B cell (primary cell): ENCODE measurements at regions not wholly inside any gene's neighbourhood (a gene's known extent, or its start where the extent isn't known, plus 50 kb on each side); places are given as distances from the start of the nearest gene placed in this dataset.

Experiments used
- ATAC-seq: fragments of 200-7000 bp; cut with Tn5 transposase; one replicate; pipeline ENCODE4 v1.10.0; 2021; ENCODE audit warnings: low read depth, mild to moderate bottlenecking, moderate number of reproducible peaks, moderate library complexity
- CTCF ChIA-PET: fragments of 350-600 bp; sonication (Branson Sonifier 250); formaldehyde crosslinking; loops from one replicate; lab custom pipeline; 2021; ENCODE audit warnings: antibody characterized with exemption, inconsistent platforms; lab: Charles Lee
- POLR2A ChIA-PET: fragments of 350-600 bp; sonication (Branson Sonifier 250); formaldehyde crosslinking; loops from one replicate; lab custom pipeline; 2021; ENCODE audit warnings: antibody characterized with exemption; lab: Charles Lee
- DNase-seq: peaks from one replicate; pipeline ENCODE4 v3.0.0; 2013
- H2AFZ ChIP-seq: 2 replicates; pipeline ENCODE4 v1.6.1; 2012; ENCODE audit warnings: mild to moderate bottlenecking, low read depth, low read length; ENCODE audit not compliant: insufficient read depth, poor library complexity, severe bottlenecking
- H3K27ac ChIP-seq, 2 donors: 1 replicate in 1 of 2; 2 replicates in 1 of 2; pipeline ENCODE4 v1.5.1; 2012 to 2013; ENCODE audit warnings: low read length in 2 of 2, mild to moderate bottlenecking in 2 of 2, moderate library complexity in 1 of 2
- H3K27me3 ChIP-seq, 4 experiments: fragments of 200-600 bp in 1 of 4; sonication (generic) in 1 of 4; replicated peaks in 1 of 4; 1 replicate in 2 of 4; 2 replicates in 2 of 4; pipeline versions ENCODE4 v1.6.1 to v1.7.0; 2013 to 2016; ENCODE audit warnings: low read length in 3 of 4, mild to moderate bottlenecking in 2 of 4, mixed read lengths in 1 of 4, moderate library complexity in 1 of 4; ENCODE audit not compliant: insufficient read depth in 4 of 4, control insufficient read depth in 3 of 4; ENCODE audit errors: control extremely low read depth in 1 of 4
- H3K36me3 ChIP-seq, 2 experiments: replicated peaks in 1 of 2; 1 replicate in 1 of 2; 2 replicates in 1 of 2; pipeline versions ENCODE4 v1.6.1 to v1.7.1; 2013; ENCODE audit warnings: low read length in 1 of 2; ENCODE audit not compliant: insufficient read depth in 2 of 2, control insufficient read depth in 1 of 2; ENCODE audit errors: control extremely low read depth in 1 of 2, extremely low read depth in 1 of 2
- H3K4me1 ChIP-seq, 2 donors: fragments of 200-600 bp in 1 of 2; sonication (generic) in 1 of 2; 1 replicate in 1 of 2; 2 replicates in 1 of 2; pipeline versions ENCODE4 v1.5.1 to v1.6.1; 2013 to 2017; ENCODE audit warnings: low read length in 2 of 2; ENCODE audit not compliant: control insufficient read depth in 2 of 2, insufficient read depth in 2 of 2
- H3K4me2 ChIP-seq: replicated peaks from 2 replicates; pipeline ENCODE3; 2012; ENCODE audit warnings: mild to moderate bottlenecking, low read depth, low read length; ENCODE audit not compliant: poor library complexity, severe bottlenecking
- H3K4me3 ChIP-seq, 5 experiments: fragments of 200-600 bp in 1 of 5; sonication (generic) in 1 of 5; 1 replicate in 3 of 5; 2 replicates in 2 of 5; pipeline versions ENCODE4 v1.5.1 to v1.7.0; 2011 to 2016; ENCODE audit warnings: low read length in 4 of 5, mild to moderate bottlenecking in 4 of 5, low read depth in 2 of 5, control low read depth in 1 of 5, moderate library complexity in 1 of 5; ENCODE audit not compliant: insufficient read depth in 1 of 5; ENCODE audit errors: control extremely low read depth in 1 of 5, extremely low read depth in 1 of 5
- H3K79me2 ChIP-seq: fragments of 200-600 bp; sonication (generic); one replicate; pipeline ENCODE4 v1.6.0; 2016; ENCODE audit warnings: low read length; ENCODE audit not compliant: control insufficient read depth, insufficient read depth
- H3K9ac ChIP-seq: fragments of 200-600 bp; sonication (generic); 2 replicates; pipeline ENCODE4 v1.6.1; 2017; ENCODE audit warnings: mild to moderate bottlenecking, low read length, moderate library complexity
- H3K9me3 ChIP-seq, 3 donors: one replicate each; pipeline versions ENCODE4 v1.6.1 to v1.7.1; 2013; ENCODE audit warnings: low read length in 2 of 3; ENCODE audit not compliant: control insufficient read depth in 2 of 3, insufficient read depth in 1 of 3; ENCODE audit errors: control extremely low read depth in 1 of 3
- H4K20me1 ChIP-seq: 2 replicates; pipeline ENCODE4 v1.6.0; 2012; ENCODE audit warnings: mild to moderate bottlenecking, low read length; ENCODE audit not compliant: insufficient read depth, control insufficient read depth, poor library complexity, severe bottlenecking
- H3K27ac Mint-ChIP-seq: one replicate; pipeline ENCODE4 v1.8.0; 2021; ENCODE audit warnings: mixed read lengths
- H3K27me3 Mint-ChIP-seq: one replicate; pipeline ENCODE4 v1.8.0; 2021; ENCODE audit warnings: mixed read lengths
- H3K4me1 Mint-ChIP-seq: one replicate; pipeline ENCODE4 v1.8.0; 2021; ENCODE audit warnings: mixed read lengths
- H3K4me3 Mint-ChIP-seq: one replicate; pipeline ENCODE4 v1.8.0; 2021; ENCODE audit warnings: mixed read lengths
- H3K9me3 Mint-ChIP-seq: one replicate; pipeline ENCODE4 v1.8.0; 2022; ENCODE audit warnings: mixed read lengths; ENCODE audit not compliant: insufficient read depth
- EZH2 ChIP-seq: IDR thresholded peaks from 2 replicates; pipeline ENCODE4 v1.6.1; 2012; ENCODE audit warnings: borderline replicate concordance, low read depth, mild to moderate bottlenecking, moderate library complexity, low read length; ENCODE audit not compliant: insufficient read depth, poor library complexity, severe bottlenecking
- WGBS: methylation state at CpG from one replicate; pipeline ENCODE4 v1.1.5; 2013; ENCODE audit warnings: missing lambda C conversion rate; ENCODE audit not compliant: insufficient coverage; 5-methylcytosine and 5-hydroxymethylcytosine counted together
- intact Hi-C: fragments of 100-400 bp; cut with micrococcal nuclease; formaldehyde crosslinking; loops from one replicate; pipeline ENCODE4 v1.10.0; 2022
- TF ChIP-seq, protein P1 (sequence below): fragments of 200-600 bp; IDR thresholded peaks from one replicate; pipeline ENCODE4 v1.8.0; 2022; ENCODE audit warnings: antibody characterized with exemption, mild to moderate bottlenecking

- H3K4me2 ChIP-seq = no peak overlapping the region
- DNase-seq = no peak
- H3K36me3 ChIP-seq = no peaks in the 10 kb centered on the region
- peaks cover 6% of the 10 kb centered on the region for H3K9me3 Mint-ChIP-seq
- no peaks in the 10 kb centered on the region for H3K4me1 Mint-ChIP-seq
- H3K79me2 ChIP-seq = no peaks in the 10 kb centered on the region
- no peak overlapping the region for H3K27ac ChIP-seq
- TF ChIP-seq, protein P1, sequence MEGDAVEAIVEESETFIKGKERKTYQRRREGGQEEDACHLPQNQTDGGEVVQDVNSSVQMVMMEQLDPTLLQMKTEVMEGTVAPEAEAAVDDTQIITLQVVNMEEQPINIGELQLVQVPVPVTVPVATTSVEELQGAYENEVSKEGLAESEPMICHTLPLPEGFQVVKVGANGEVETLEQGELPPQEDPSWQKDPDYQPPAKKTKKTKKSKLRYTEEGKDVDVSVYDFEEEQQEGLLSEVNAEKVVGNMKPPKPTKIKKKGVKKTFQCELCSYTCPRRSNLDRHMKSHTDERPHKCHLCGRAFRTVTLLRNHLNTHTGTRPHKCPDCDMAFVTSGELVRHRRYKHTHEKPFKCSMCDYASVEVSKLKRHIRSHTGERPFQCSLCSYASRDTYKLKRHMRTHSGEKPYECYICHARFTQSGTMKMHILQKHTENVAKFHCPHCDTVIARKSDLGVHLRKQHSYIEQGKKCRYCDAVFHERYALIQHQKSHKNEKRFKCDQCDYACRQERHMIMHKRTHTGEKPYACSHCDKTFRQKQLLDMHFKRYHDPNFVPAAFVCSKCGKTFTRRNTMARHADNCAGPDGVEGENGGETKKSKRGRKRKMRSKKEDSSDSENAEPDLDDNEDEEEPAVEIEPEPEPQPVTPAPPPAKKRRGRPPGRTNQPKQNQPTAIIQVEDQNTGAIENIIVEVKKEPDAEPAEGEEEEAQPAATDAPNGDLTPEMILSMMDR = no peak
- no peak for TF ChIP-seq EZH2
- intact Hi-C loops = no loop called here
- POLR2A ChIA-PET = no interaction called here
- 0% methylated on average over 1 of the region's 5 CpGs for WGBS
- no peaks in the 10 kb centered on the region for H3K4me1 ChIP-seq
- no peak overlapping the region for H3K27ac Mint-ChIP-seq
- no peaks in the 10 kb centered on the region for H3K27me3 ChIP-seq
- H3K27me3 Mint-ChIP-seq = no peaks in the 10 kb centered on the region
- H3K4me3 ChIP-seq = no peak overlapping the region
- no peak for ATAC-seq
- H2AFZ ChIP-seq = no peak overlapping the region
- H4K20me1 ChIP-seq = no peaks in the 10 kb centered on the region
- H3K4me3 Mint-ChIP-seq = no peak overlapping the region
- H3K9me3 ChIP-seq = no peaks in the 10 kb centered on the region
- no peak overlapping the region for H3K9ac ChIP-seq
- CTCF ChIA-PET = no interaction called here
Measured at GRCh38 chr20:11457488-11457887, 460.2 kb upstream of the BTBD3 start.

- no peak for ATAC-seq
- no peaks in the 10 kb centered on the region for H3K27me3 Mint-ChIP-seq
- no peaks in the 10 kb centered on the region for H3K9me3 ChIP-seq
- intact Hi-C loops = no loop called here
- H3K9me3 Mint-ChIP-seq = peaks cover 6% of the 10 kb centered on the region
- no peak overlapping the region for H3K4me2 ChIP-seq
- H3K4me3 ChIP-seq = no peak overlapping the region
- no peaks in the 10 kb centered on the region for H3K79me2 ChIP-seq
- CTCF ChIA-PET = no interaction called here
- H3K27me3 ChIP-seq = no peaks in the 10 kb centered on the region
- POLR2A ChIA-PET = no interaction called here
- no peak overlapping the region for H3K4me3 Mint-ChIP-seq
- no peaks in the 10 kb centered on the region for H3K36me3 ChIP-seq
- H2AFZ ChIP-seq = no peak overlapping the region
- H3K27ac ChIP-seq = no peak overlapping the region
- DNase-seq = no peak
- 58% methylated on average over 2 of the region's 2 CpGs for WGBS
- H3K4me1 ChIP-seq = no peaks in the 10 kb centered on the region
- no peaks in the 10 kb centered on the region for H3K4me1 Mint-ChIP-seq
- no peaks in the 10 kb centered on the region for H4K20me1 ChIP-seq
- H3K9ac ChIP-seq = no peak overlapping the region
- no peak for TF ChIP-seq EZH2
- TF ChIP-seq, protein P1 = no peak
- H3K27ac Mint-ChIP-seq = no peak overlapping the region
Measured at GRCh38 chr20:11459090-11459890, 458.4 kb upstream of the BTBD3 start.
